GM10248 (cell line): ENCODE measurements at regions not wholly inside any gene's neighbourhood (a gene's known extent, or its start where the extent isn't known, plus 50 kb on each side); places are given as distances from the start of the nearest gene placed in this dataset.
"Not testable (repeated sequence)": the region's sequence is repeated elsewhere in the genome, so short reads cannot be mapped to it uniquely, and the experiment has no call there.

Source experiments
- CTCF ChIA-PET: fragments of 300-600 bp; sonication (Branson Sonifier 250); formaldehyde crosslinking; extraction: SDS; loops from one replicate; lab custom pipeline; 2021; ENCODE audit warnings: antibody characterized with exemption; lab: Yijun Ruan, JAX
- POLR2A ChIA-PET: fragments of 350-650 bp; sonication (Branson Sonifier 250); formaldehyde crosslinking; extraction: SDS; loops from one replicate; lab custom pipeline; 2020; ENCODE audit warnings: antibody characterized with exemption; lab: Yijun Ruan, JAX
- DNase-seq: peaks from one replicate; pipeline ENCODE4 v3.0.0; 2012; ENCODE audit errors: extremely low spot score
- CTCF ChIP-seq: IDR thresholded peaks from 2 replicates; pipeline ENCODE4 v1.5.1; 2012; ENCODE audit warnings: mild to moderate bottlenecking, low read depth; ENCODE audit errors: extremely low read depth, missing control alignments, control extremely low read depth

GRCh38 chr18:5031216-5031615, 165.8 kb downstream of the AKAIN1 start:
- no peak for DNase-seq
- no peak for TF ChIP-seq CTCF
- CTCF ChIA-PET, result interaction anchor here (1.9 kb wide), 1 partner anchor 8 kb away, joined by 6 read pairs; no protein-coding TSS in a partner anchor
- POLR2A ChIA-PET, result no interaction called here

DNA sequence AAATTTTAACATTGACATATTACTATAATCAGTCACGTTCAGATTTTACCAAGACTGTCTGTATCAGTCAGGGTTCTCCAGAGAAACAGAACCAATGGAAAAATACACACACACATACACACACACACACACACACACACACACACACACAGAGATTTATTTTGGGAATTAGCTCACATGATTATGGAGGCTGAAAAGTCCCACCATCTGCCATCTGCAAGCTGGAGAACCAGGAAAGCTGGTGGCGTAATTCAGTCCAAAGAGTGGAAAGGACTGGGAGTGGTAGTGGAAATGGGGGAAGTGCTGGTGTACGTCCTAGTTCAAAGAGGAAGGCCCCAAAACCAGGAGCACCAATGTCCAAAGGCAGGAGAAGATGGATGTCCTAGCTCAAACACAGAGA, 166.4 kb downstream of the AKAIN1 start:
- ChIA-PET CTCF (no interaction called here), POLR2A (no interaction called here)
- no peak for DNase-seq
- TF ChIP-seq CTCF, result no peak

DNA sequence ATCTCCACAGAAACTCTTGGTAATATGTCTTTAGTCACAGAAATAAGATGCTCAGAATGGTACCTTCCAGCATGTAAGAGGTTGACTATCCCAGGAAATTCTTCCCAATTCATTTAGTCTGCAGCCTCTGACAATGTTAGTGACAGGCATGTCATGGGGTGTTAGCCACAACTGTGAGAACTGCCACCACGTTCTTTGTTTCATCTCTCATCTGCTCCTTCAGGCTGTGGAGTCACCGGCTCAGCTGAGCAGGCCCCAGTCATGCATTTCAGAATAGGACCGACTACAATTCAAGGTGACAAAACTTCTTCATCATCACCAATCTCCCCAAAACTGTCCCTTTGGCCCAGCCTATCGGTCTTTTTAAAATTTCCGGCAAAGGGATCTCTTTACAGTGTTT, 167.5 kb downstream of the AKAIN1 start:
- no peak for TF ChIP-seq CTCF
- CTCF ChIA-PET, result no interaction called here
- POLR2A ChIA-PET, result no interaction called here
- DNase-seq, result no peak

GRCh38 chr18:5024741-5025140, 172.3 kb downstream of the AKAIN1 start:
- ChIA-PET CTCF (no interaction called here), POLR2A (no interaction called here)

DNA sequence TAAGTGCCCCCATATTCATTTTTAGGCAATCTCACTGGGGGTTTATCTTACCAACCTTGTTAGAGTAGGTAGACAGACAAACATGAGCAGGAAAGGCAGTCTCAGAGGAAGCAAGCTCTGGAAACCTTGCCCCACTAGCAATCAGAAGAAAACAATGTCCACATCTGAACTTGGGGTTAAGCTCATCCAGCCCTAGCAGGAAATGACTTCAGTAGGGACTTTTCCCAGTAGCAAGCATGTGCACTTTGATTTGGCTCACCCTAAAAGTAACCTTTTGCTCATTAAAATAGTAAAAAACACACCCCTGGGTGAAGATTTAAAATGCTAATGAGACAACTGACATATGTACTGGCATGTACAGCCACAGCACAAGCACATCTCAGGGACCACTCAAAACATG, 175.5 kb downstream of the AKAIN1 start:
- POLR2A ChIA-PET, result no interaction called here
- no peak for DNase-seq
- CTCF ChIA-PET, result interaction anchor here (3.2 kb wide), 1 partner anchor 914 kb away, joined by 35 read pairs; no protein-coding TSS in a partner anchor
- TF ChIP-seq CTCF, result no peak

More at GRCh38 chr18:5024741-5025140, 172.3 kb downstream of the AKAIN1 start:
- no peak for DNase-seq
- no peak for TF ChIP-seq CTCF

- no peak for TF ChIP-seq CTCF
- ChIA-PET POLR2A (no interaction called here), CTCF (no interaction called here)
- no peak for DNase-seq
These were observed 181.8 kb downstream of the AKAIN1 start for GRCh38 chr18:5015213-5015612.

- POLR2A ChIA-PET, DNase-seq: not testable (repeated sequence)
- CTCF ChIA-PET, result interaction anchor here (0.8 kb wide), 1 partner anchor 10 kb away, joined by 3 read pairs; no protein-coding TSS in a partner anchor
These were observed 192.8 kb downstream of the AKAIN1 start for GRCh38 chr18:5004031-5004820.
